HepG2 (cell line): ENCODE measurements at regions not wholly inside any gene's neighbourhood (a gene's known extent, or its start where the extent isn't known, plus 50 kb on each side); places are given as distances from the start of the nearest gene placed in this dataset.

Source experiments
- ATAC-seq: fragments of 200-7000 bp; cut with Tn5 transposase; 3 replicates; pipeline ENCODE4 v1.9.1; 2020; ENCODE audit warnings: mild to moderate bottlenecking, moderate library complexity
- BruUV-seq: library from RNA; stranded (reverse); fragments of 400-500 nt; replicated peaks from 2 replicates; lab custom pipeline; 2021; lab: Mats Ljungman, UMichigan
- CTCF ChIA-PET: fragments of 300-600 bp; formaldehyde crosslinking; extraction: SDS; loops from one replicate; lab custom pipeline; 2021; ENCODE audit warnings: low total read pairs, inconsistent platforms, low intra/inter-chr PET ratio; lab: Yijun Ruan, JAX
- POLR2A ChIA-PET: fragments of 350-600 bp; sonication (Branson Sonifier 250); formaldehyde crosslinking; loops from one replicate; lab custom pipeline; 2020; ENCODE audit warnings: antibody characterized with exemption, inconsistent platforms; lab: Yijun Ruan, JAX
- DNase-seq: peaks from one replicate; pipeline ENCODE4 v3.0.0-alpha.2; 2015; ENCODE audit warnings: low spot score
- FAIRE-seq: peaks from 3 replicates; lab custom pipeline; 2011; peaks lifted over from hg19 to GRCh38; lab: Jason Lieb, UNC
- H2AFZ ChIP-seq: one replicate; pipeline ENCODE4 v1.6.1; 2011; ENCODE audit warnings: low read length, inconsistent platforms
- H3K27ac ChIP-seq: fragments of 300-600 bp; 3 replicates; pipeline ENCODE4 v1.8.0; 2011; ENCODE audit warnings: mixed run types, mild to moderate bottlenecking, mixed read lengths, low read length, inconsistent platforms; ENCODE audit not compliant: insufficient read depth; ENCODE audit errors: extremely low read length
- H3K27me3 ChIP-seq, 2 experiments: fragments of 200-600 bp in 1 of 2; 2 replicates in 1 of 2; 3 replicates in 1 of 2; pipeline versions ENCODE4 v1.6.0 to v1.8.0; 2011; ENCODE audit warnings: low read length in 2 of 2, mild to moderate bottlenecking in 2 of 2, moderate library complexity in 2 of 2, inconsistent platforms in 1 of 2; ENCODE audit not compliant: insufficient read depth in 2 of 2, control insufficient read depth in 1 of 2
- H3K36me3 ChIP-seq, 2 experiments: fragments of 200-600 bp in 1 of 2; replicated peaks in 1 of 2; 2 replicates in 1 of 2; 3 replicates in 1 of 2; pipeline versions ENCODE4 v1.5.1 to v1.8.0; 2011; ENCODE audit warnings: low read length in 2 of 2, inconsistent platforms in 1 of 2; ENCODE audit not compliant: insufficient read depth in 2 of 2, control insufficient read depth in 1 of 2
- H3K4me1 ChIP-seq: 2 replicates; pipeline ENCODE4 v1.5.1; 2012; ENCODE audit warnings: low read length, inconsistent platforms; ENCODE audit not compliant: insufficient read depth
- H3K4me2 ChIP-seq: 2 replicates; pipeline ENCODE4 v1.6.0; 2011; ENCODE audit warnings: low read depth, low read length, inconsistent platforms
- H3K4me3 ChIP-seq, 3 experiments: fragments of 200-600 bp in 1 of 3; sonication (generic), shearing (Covaris generic) in 1 of 3; replicated peaks in 1 of 3; 2 replicates each; pipeline ENCODE4 v1.5.1; 2011 to 2016; ENCODE audit warnings: low read length in 3 of 3, inconsistent platforms in 2 of 3, low read depth in 2 of 3, mild to moderate bottlenecking in 2 of 3, control low read depth in 1 of 3, mixed read lengths in 1 of 3; ENCODE audit not compliant: insufficient read depth in 1 of 3
- H3K79me2 ChIP-seq: one replicate; pipeline ENCODE4 v1.6.1; 2011; ENCODE audit warnings: low read length, inconsistent platforms; ENCODE audit not compliant: insufficient read depth
- H3K9ac ChIP-seq: 2 replicates; pipeline ENCODE4 v1.6.0; 2011; ENCODE audit warnings: mild to moderate bottlenecking, low read depth, low read length, inconsistent platforms; ENCODE audit not compliant: insufficient read depth
- H3K9me3 ChIP-seq: 2 replicates; pipeline ENCODE4 v1.5.1; 2012; ENCODE audit warnings: mild to moderate bottlenecking, low read length
- H4K20me1 ChIP-seq: 2 replicates; pipeline ENCODE4 v1.6.0; 2011; ENCODE audit warnings: inconsistent platforms, mild to moderate bottlenecking, low read length, moderate library complexity; ENCODE audit not compliant: insufficient read depth
- ARNT2 ChIP-seq: sonication (generic); formaldehyde crosslinking; IDR thresholded peaks from 2 replicates; pipeline ENCODE4 v1.8.0; 2022; ENCODE audit warnings: mild to moderate bottlenecking, low read depth, missing genetic modification reagents, moderate library complexity
- CHD2 ChIP-seq: IDR thresholded peaks from 2 replicates; pipeline ENCODE4 v1.6.1; 2011; ENCODE audit warnings: low read depth, low read length, improper control_type of control experiment
- MAFF ChIP-seq: IDR thresholded peaks from 2 replicates; pipeline ENCODE4 v1.6.1; 2011; ENCODE audit warnings: low read depth, low read length, improper control_type of control experiment
- RBM22 ChIP-seq: fragments of 200-400 bp; formaldehyde crosslinking; optimal IDR thresholded peaks from 2 replicates; pipeline ENCODE3; 2017; ENCODE audit warnings: mild to moderate bottlenecking, low read length, moderate library complexity
- RNF2 ChIP-seq: fragments of 450-650 bp; conservative IDR thresholded peaks from 2 replicates; pipeline ENCODE4 v1.6.1; 2016; ENCODE audit warnings: low read depth
- ZNF562 ChIP-seq: sonication (generic); formaldehyde crosslinking; IDR thresholded peaks from 2 replicates; pipeline ENCODE4 v1.8.0; 2022; ENCODE audit warnings: missing genetic modification reagents, borderline replicate concordance
- ZNF569 ChIP-seq: sonication (generic); formaldehyde crosslinking; IDR thresholded peaks from 2 replicates; pipeline ENCODE4 v1.5.0; 2020; ENCODE audit warnings: mild to moderate bottlenecking, missing genetic modification reagents, moderate library complexity, borderline replicate concordance
- ZNF782 ChIP-seq: sonication (generic); formaldehyde crosslinking; IDR thresholded peaks from 2 replicates; pipeline ENCODE4 v1.4.0; 2020; ENCODE audit warnings: missing genetic modification reagents, mild to moderate bottlenecking, borderline replicate concordance
- WGBS: methylation state at CpG from one replicate; pipeline ENCODE4 v1.1.6; 2017; ENCODE audit warnings: low lambda C conversion rate; 5-methylcytosine and 5-hydroxymethylcytosine counted together
- in situ Hi-C: cut with HindIII; loops from 2 replicates; pipeline ENCODE4 v1.10.0; 2017; ENCODE audit warnings: low pct_unique_long_range_greater_than_20kb; ENCODE audit not compliant: extremely low pct_ligation_motif_present
- intact Hi-C: fragments of 100-400 bp; cut with micrococcal nuclease; formaldehyde crosslinking; loops from one replicate; pipeline ENCODE4 v1.10.0; 2022; ENCODE audit not compliant: unreplicated experiment

GRCh38 chr5:100182402-100182801, 352.8 kb upstream of the FAM174A start:
- intact Hi-C loops (no loop called here), in situ Hi-C loops (no loop called here)
- TF ChIP-seq RNF2, result no peak
- TF ChIP-seq ZNF569 (CRISPR knock-in tag), result no peak
- Histone ChIP-seq H3K4me3 (no peak overlapping the region), H2AFZ (no peak overlapping the region), H3K9ac (no peak overlapping the region), H3K9me3 (no peaks in the 10 kb centered on the region), H3K79me2 (no peaks in the 10 kb centered on the region), H3K27me3 (no peaks in the 10 kb centered on the region), H3K4me1 (no peaks in the 10 kb centered on the region), H3K4me2 (no peak overlapping the region), H4K20me1 (no peaks in the 10 kb centered on the region), H3K27ac (no peak overlapping the region), H3K36me3 (no peaks in the 10 kb centered on the region)
- BruUV-seq, result no TSS peak
- ATAC-seq (no peak), DNase-seq (no peak), FAIRE-seq (no peak)
- POLR2A ChIA-PET, result no interaction called here
- CTCF ChIA-PET, result no interaction called here
- 3% methylated on average over 1 of the region's 1 CpG for WGBS

DNA sequence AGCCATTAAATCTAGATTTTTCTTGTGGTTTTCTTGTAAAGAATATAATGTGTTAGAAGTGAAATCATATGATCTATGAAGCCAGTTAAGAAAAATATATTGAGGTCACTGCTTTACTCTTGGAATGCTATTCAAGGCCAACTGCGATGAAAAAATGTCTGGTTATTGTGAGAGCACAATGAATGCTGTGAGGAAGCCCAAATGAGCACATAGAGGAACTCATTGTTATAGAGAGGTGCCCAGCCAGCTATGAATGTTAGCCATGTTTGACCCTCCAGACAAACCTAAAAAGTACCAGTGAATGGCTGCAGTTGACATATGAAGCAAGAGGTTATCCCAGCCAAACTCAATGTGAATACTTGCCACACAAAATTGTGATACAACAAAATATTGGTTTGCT, 359.8 kb upstream of the FAM174A start:
- no peaks in the 10 kb centered on the region for H3K27me3 ChIP-seq
- H2AFZ ChIP-seq, result no peak overlapping the region
- FAIRE-seq (no peak), ATAC-seq (no peak), DNase-seq (no peak)
- in situ Hi-C loops (no loop called here), intact Hi-C loops (no loop called here)
- no peaks in the 10 kb centered on the region for H3K4me1 ChIP-seq
- no peak overlapping the region for H3K27ac ChIP-seq
- H3K36me3 ChIP-seq, result no peaks in the 10 kb centered on the region
- no peak overlapping the region for H3K4me3 ChIP-seq
- no peak overlapping the region for H3K9ac ChIP-seq
- TF ChIP-seq ARNT2 (CRISPR knock-in tag), result no peak
- TF ChIP-seq RBM22, result no peak
- no peak for TF ChIP-seq ZNF782 (CRISPR knock-in tag)
- TF ChIP-seq CHD2, result no peak
- TF ChIP-seq ZNF562 (CRISPR knock-in tag), result no peak
- TF ChIP-seq MAFF, result no peak
- H4K20me1 ChIP-seq, result no peaks in the 10 kb centered on the region
- no peaks in the 10 kb centered on the region for H3K9me3 ChIP-seq
- no peak overlapping the region for H3K4me2 ChIP-seq
- no TSS peak for BruUV-seq
- ChIA-PET POLR2A (no interaction called here), CTCF (no interaction called here)
- WGBS, result 6% methylated on average over 1 of the region's 1 CpG
- no peaks in the 10 kb centered on the region for H3K79me2 ChIP-seq
